ENCODE measurements at regions not wholly inside any gene's neighbourhood (a gene's known extent, or its start where the extent isn't known, plus 50 kb on each side); places are given as distances from the start of the nearest gene placed in this dataset.
"Not testable (repeated sequence)": the region's sequence is repeated elsewhere in the genome, so short reads cannot be mapped to it uniquely, and the experiment has no call there.

DNA sequence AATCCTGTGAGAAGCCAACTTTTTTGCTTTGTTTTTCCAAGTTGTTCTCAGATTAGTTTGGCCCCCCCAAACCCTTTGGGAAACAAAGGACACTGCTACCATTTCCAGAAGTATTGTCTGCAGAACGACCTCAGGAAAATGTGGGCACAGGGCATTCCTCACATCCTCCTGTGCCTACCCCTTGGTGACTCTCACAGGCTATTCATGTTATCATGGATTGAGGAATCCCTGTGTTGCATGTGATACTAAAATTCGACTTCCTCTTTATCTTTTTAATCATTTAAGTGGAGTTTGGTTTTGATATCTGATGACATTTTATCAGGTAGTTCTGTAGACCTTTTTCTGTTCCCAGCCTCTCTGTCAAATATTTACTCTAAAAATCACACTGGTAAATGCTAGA, 184.5 kb downstream of the FASLG start:
- Histone ChIP-seq H3K36me3 (replicated peaks in 1 of 2; ENCODE audit: insufficient read depth in 1 of 2, low read depth in 2 of 2) (no peaks in the 10 kb centered on the region), H3K27me3 (no peaks in the 10 kb centered on the region), H3K4me1 (no peaks in the 10 kb centered on the region), H3K4me3 (no peak overlapping the region), H3K9me3 (no peaks in the 10 kb centered on the region), H3K27ac (peak overlapping the region in 1 of 4 donors; percentile 15)
- intact Hi-C loops (cut with DNase I), result no loop called here
- DNase-seq (no peak), ATAC-seq (no peak)
- 13 to 14% methylated on average over 2 of the region's 2 CpGs for WGBS, 2 donors
- TF ChIP-seq CTCF (IDR thresholded peaks at IDR 0.05) (no peak), POLR2A (IDR thresholded peaks at IDR 0.05) (no peak)

DNA sequence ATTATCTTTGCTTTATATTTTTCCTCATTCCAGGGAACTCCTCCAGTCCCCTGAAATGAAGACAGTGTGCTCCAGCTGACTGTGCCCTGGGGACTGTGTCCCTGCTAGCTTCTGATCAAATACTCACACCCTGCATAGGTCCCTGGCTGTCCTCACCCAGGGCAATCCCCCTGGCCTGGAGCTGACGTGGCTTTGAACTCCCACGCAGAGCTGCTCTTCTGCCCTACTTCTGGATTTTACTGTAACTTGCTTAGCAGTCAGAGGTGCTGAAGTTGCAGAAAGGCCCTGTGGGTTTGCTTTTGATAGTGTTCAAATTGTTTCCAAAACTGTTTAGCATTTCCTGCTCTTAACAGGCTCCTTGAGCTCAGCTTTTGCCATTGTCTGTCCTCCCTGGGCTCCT, 186.5 kb downstream of the FASLG start:
- DNase-seq, result peak in 1 of 4 donors; percentile 9
- 84 to 86% methylated on average over 2 of the region's 2 CpGs for WGBS, 2 donors
- H3K4me1 ChIP-seq, result no peaks in the 10 kb centered on the region
- ATAC-seq, result no peak
- H3K27me3 ChIP-seq, result no peaks in the 10 kb centered on the region
- H3K27ac ChIP-seq, result no peak overlapping the region
- H3K4me3 ChIP-seq, result no peak overlapping the region
- TF ChIP-seq CTCF (IDR thresholded peaks at IDR 0.05), result no peak
- no peak for TF ChIP-seq POLR2A (IDR thresholded peaks at IDR 0.05)
- intact Hi-C loops (cut with DNase I), result no loop called here
- H3K9me3 ChIP-seq, result no peaks in the 10 kb centered on the region
- H3K36me3 ChIP-seq (replicated peaks in 1 of 2; ENCODE audit: insufficient read depth in 1 of 2, low read depth in 2 of 2), result no peaks in the 10 kb centered on the region

- Histone ChIP-seq H3K27ac (no peak overlapping the region), H3K4me3 (no peak overlapping the region), H3K27me3 (no peaks in the 10 kb centered on the region), H3K36me3 (replicated peaks in 1 of 2; ENCODE audit: insufficient read depth in 1 of 2, low read depth in 2 of 2) (no peaks in the 10 kb centered on the region), H3K9me3 (no peaks in the 10 kb centered on the region), H3K4me1 (no peaks in the 10 kb centered on the region)
- TF ChIP-seq CTCF (IDR thresholded peaks at IDR 0.05) (no peak), POLR2A (IDR thresholded peaks at IDR 0.05) (no peak)
- DNase-seq, result no peak
- 72 to 81% methylated on average over 2 of the region's 2 CpGs for WGBS, 2 donors
- intact Hi-C loops (cut with DNase I), result no loop called here
- ATAC-seq, result no peak
These were observed 187.0 kb downstream of the FASLG start for GRCh38 chr1:172845865-172846264.

GRCh38 chr1:172847814-172848213, 188.9 kb downstream of the FASLG start:
- DNase-seq; H3K9me3 ChIP-seq; H3K27ac ChIP-seq; intact Hi-C loops (cut with DNase I); H3K4me1 ChIP-seq; ATAC-seq; H3K27me3 ChIP-seq; H3K36me3 ChIP-seq (replicated peaks in 1 of 2; ENCODE audit: insufficient read depth in 1 of 2, low read depth in 2 of 2); H3K4me3 ChIP-seq: not testable (repeated sequence)

DNA sequence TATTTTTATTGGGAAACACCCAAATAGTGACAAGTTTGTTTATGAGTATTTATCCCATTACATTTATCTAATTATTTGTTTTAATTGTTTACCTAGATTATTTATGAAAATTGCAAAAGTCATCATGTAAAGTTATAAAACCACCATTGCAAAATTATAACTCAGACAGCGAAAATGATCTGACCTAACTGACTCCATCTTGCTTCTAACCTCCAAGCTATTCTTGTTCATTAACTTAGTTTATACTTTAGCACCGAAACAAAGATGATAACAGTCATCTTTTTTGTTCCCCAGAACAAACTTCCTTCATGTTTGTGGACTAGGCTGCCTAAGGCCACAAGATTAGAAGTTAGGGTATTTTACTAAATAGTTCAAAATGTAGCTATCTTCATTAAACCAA, 190.8 kb downstream of the FASLG start:
- no peaks in the 10 kb centered on the region for H3K36me3 ChIP-seq (replicated peaks in 1 of 2; ENCODE audit: insufficient read depth in 1 of 2, low read depth in 2 of 2)
- ATAC-seq (no peak), DNase-seq (no peak)
- H3K9me3 ChIP-seq, result no peaks in the 10 kb centered on the region
- no peaks in the 10 kb centered on the region for H3K4me1 ChIP-seq
- intact Hi-C loops (cut with DNase I), result no loop called here
- no peaks in the 10 kb centered on the region for H3K27me3 ChIP-seq
- no peak overlapping the region for H3K4me3 ChIP-seq
- no peak for TF ChIP-seq CTCF (IDR thresholded peaks at IDR 0.05)
- no peak for TF ChIP-seq POLR2A (IDR thresholded peaks at IDR 0.05)
- H3K27ac ChIP-seq, result no peak overlapping the region
- WGBS, 2 donors, result 89 to 95% methylated on average over 2 of the region's 2 CpGs
